ENCODE measurements at regions not wholly inside any gene's neighbourhood (a gene's known extent, or its start where the extent isn't known, plus 50 kb on each side); places are given as distances from the start of the nearest gene placed in this dataset.
A peak's percentile ranks its signal among the peaks of the same experiment; 100 is the strongest.

DNA sequence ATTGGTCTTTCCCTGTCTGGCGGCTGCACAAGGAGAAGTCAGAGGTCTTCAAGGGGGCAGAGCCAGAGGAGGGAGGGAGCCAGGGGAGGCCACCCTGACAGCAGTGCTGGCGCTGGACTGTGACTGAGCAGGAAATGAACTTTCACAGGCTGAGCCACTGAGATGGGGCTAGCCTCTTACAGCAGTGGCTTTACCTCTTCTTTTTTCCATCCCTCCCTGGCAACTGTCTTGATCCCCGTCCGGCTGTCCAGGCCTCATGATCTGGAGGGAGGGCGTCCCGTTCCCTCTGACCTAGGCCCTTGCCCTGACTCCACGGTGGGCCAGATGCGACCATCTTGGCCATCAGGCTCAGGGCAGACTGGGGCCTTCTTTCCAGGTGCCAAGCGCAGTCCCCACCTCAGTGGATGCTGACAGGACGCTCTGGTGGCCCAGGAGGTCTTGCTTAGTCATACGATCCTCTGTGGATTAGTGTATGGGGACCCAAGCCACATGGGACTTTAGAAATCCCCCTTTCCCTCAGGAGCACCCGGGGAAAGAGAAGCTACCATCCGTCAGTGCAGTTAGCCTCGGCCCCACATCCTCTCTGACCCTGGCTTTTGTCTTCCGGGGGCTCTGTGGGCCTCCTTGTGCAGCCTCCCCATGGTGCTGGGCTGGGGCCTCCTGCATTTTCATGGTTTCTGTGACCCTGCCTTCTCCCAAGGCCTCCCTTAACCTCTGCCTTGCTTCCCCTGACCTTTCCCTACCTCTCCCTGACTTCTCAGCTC is 57.4 kb upstream of the CCDC167 start:
- Mint-ChIP-seq H3K27ac (ENCODE audit: unreplicated experiment) (no peak overlapping the region), H3K36me3 (ENCODE audit: insufficient read depth, unreplicated experiment) (no peaks in the 10 kb centered on the region), H3K4me1 (ENCODE audit: low read depth, unreplicated experiment) (peaks cover 27% of the 10 kb centered on the region), H3K9me3 (ENCODE audit: low read depth, unreplicated experiment) (no peaks in the 10 kb centered on the region), H3K4me3 (ENCODE audit: low read depth, unreplicated experiment) (no peak overlapping the region), H3K27me3 (ENCODE audit: unreplicated experiment) (peaks cover 49% of the 10 kb centered on the region)
- CTCF ChIA-PET: no interaction called here
- intact Hi-C loops (cut with micrococcal nuclease; ENCODE audit: unreplicated experiment): no loop called here
- BruUV-seq (replicated peaks): no TSS peak
- TF ChIP-seq, protein P1, sequence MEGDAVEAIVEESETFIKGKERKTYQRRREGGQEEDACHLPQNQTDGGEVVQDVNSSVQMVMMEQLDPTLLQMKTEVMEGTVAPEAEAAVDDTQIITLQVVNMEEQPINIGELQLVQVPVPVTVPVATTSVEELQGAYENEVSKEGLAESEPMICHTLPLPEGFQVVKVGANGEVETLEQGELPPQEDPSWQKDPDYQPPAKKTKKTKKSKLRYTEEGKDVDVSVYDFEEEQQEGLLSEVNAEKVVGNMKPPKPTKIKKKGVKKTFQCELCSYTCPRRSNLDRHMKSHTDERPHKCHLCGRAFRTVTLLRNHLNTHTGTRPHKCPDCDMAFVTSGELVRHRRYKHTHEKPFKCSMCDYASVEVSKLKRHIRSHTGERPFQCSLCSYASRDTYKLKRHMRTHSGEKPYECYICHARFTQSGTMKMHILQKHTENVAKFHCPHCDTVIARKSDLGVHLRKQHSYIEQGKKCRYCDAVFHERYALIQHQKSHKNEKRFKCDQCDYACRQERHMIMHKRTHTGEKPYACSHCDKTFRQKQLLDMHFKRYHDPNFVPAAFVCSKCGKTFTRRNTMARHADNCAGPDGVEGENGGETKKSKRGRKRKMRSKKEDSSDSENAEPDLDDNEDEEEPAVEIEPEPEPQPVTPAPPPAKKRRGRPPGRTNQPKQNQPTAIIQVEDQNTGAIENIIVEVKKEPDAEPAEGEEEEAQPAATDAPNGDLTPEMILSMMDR (IDR thresholded peaks at IDR 0.05; ENCODE audit: unreplicated experiment): no peak
- DNase-seq: no peak

DNA sequence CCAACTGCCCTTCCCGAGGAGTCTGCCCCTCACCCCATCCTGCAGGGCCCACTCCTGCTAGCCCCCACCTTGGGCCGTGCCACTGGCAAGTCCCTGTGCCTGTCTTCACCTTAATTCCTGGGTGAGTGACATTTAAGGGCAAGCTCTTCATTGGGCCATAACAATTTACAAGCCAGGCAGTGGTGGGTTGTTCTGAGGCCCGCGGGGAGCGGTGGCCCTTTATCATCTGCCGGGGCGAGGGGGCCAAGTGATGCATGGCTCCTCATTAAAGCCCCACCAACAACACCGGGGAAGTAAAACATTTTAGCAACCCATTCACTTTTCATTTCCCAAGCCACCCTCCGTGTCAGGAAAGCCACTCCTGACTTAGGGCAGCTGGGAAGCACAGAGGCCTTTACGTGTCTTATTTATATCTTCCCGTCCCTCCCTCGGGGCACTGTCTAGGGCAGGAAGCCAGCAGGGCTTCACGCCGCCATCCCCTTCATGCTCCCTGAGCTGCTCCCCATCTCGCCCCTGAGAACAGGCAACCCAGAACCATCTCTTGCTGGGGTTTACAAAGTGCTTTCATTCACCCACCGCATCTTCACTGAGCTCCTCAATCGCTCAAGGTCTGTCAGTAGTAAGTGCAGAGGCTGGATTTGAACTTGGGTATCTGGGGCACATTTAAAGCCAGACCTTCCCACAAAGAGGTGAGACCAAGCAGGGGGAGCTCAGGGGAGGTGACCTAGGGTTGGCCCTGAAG is 55.5 kb upstream of the CCDC167 start:
- no peak for DNase-seq
- Mint-ChIP-seq H3K27ac (ENCODE audit: unreplicated experiment) (no peak overlapping the region), H3K4me1 (ENCODE audit: low read depth, unreplicated experiment) (peaks cover 35% of the 10 kb centered on the region), H3K9me3 (ENCODE audit: low read depth, unreplicated experiment) (no peaks in the 10 kb centered on the region), H3K27me3 (ENCODE audit: unreplicated experiment) (peaks cover 34% of the 10 kb centered on the region), H3K4me3 (ENCODE audit: low read depth, unreplicated experiment) (no peak overlapping the region), H3K36me3 (ENCODE audit: insufficient read depth, unreplicated experiment) (no peaks in the 10 kb centered on the region)
- BruUV-seq (replicated peaks): no TSS peak
- CTCF ChIA-PET: interaction anchor here (0.6 to 1.8 kb wide), 3 partner anchors 17 to 1583 kb away, joined by 4 to 15 read pairs (median 5); no protein-coding TSS in a partner anchor
- TF ChIP-seq, protein P1 (IDR thresholded peaks at IDR 0.05; ENCODE audit: unreplicated experiment): no peak
- intact Hi-C loops (cut with micrococcal nuclease; ENCODE audit: unreplicated experiment): no loop called here

DNA sequence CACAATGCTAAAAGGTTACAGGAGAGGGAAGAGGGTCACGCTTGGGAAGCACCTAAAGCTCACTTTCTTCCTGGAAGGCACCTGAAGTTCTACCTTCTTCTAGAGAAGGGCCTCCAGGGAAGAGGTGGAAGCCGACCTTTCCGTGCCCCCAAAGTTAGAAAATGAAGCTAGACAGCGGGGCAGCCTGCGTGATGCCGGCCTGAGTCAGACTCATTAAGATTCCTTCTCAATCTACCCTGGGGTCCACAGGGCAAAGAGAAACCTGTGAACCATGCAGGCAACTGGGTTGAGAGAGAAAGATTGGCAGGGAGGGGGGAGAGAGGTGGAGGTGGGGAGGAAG is 54.8 kb upstream of the CCDC167 start:
- TF ChIP-seq, protein P1 (IDR thresholded peaks at IDR 0.05; ENCODE audit: unreplicated experiment): no peak
- H3K9me3 Mint-ChIP-seq (ENCODE audit: low read depth, unreplicated experiment): no peaks in the 10 kb centered on the region
- H3K36me3 Mint-ChIP-seq (ENCODE audit: insufficient read depth, unreplicated experiment): no peaks in the 10 kb centered on the region
- BruUV-seq (replicated peaks): no TSS peak
- CTCF ChIA-PET: interaction anchor here (0.7 to 1.8 kb wide), 4 partner anchors 9 to 1119 kb away, joined by 3 to 15 read pairs (median 5); no protein-coding TSS in a partner anchor
- intact Hi-C loops (cut with micrococcal nuclease; ENCODE audit: unreplicated experiment): no loop called here
- peak overlapping the region; percentile 23 for H3K4me3 Mint-ChIP-seq (ENCODE audit: low read depth, unreplicated experiment)
- H3K27me3 Mint-ChIP-seq (ENCODE audit: unreplicated experiment): peaks cover 27% of the 10 kb centered on the region
- H3K4me1 Mint-ChIP-seq (ENCODE audit: low read depth, unreplicated experiment): peaks cover 37% of the 10 kb centered on the region
- H3K27ac Mint-ChIP-seq (ENCODE audit: unreplicated experiment): no peak overlapping the region
- DNase-seq: peak; percentile 28

DNA sequence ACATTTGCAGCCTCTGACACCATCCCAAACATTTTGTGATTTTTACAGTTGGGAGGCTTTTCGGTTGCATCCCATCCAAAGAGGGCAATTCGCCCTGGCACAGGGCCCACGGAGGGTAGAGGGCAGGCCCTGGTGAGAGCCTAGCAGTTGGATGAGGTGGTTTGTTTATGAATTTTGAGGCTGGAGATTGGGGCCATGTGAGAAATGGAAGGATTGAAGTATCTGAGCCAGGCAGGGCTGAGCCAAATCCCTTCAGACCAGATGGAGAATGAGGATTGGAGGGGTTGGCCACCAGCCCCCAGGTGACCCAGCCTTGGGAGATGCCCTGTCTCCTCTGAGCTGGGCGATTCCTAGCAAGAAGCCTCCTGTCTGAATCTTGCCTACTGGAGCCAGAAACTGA is 52.6 kb upstream of the CCDC167 start:
- DNase-seq: no peak
- TF ChIP-seq, protein P1 (IDR thresholded peaks at IDR 0.05; ENCODE audit: unreplicated experiment): no peak
- intact Hi-C loops (cut with micrococcal nuclease; ENCODE audit: unreplicated experiment): no loop called here
- CTCF ChIA-PET: no interaction called here
- Mint-ChIP-seq H3K9me3 (ENCODE audit: low read depth, unreplicated experiment) (no peaks in the 10 kb centered on the region), H3K36me3 (ENCODE audit: insufficient read depth, unreplicated experiment) (no peaks in the 10 kb centered on the region), H3K4me3 (ENCODE audit: low read depth, unreplicated experiment) (no peak overlapping the region), H3K4me1 (ENCODE audit: low read depth, unreplicated experiment) (peaks cover 37% of the 10 kb centered on the region), H3K27me3 (ENCODE audit: unreplicated experiment) (peaks cover 19% of the 10 kb centered on the region), H3K27ac (ENCODE audit: unreplicated experiment) (no peak overlapping the region)
- BruUV-seq (replicated peaks): no TSS peak

All from Calu3 (cell line).